OCI-LY7 (cell line): ENCODE measurements at regions not wholly inside any gene's neighbourhood (a gene's known extent, or its start where the extent isn't known, plus 50 kb on each side); places are given as distances from the start of the nearest gene placed in this dataset.
"Not testable (repeated sequence)": the region's sequence is repeated elsewhere in the genome, so short reads cannot be mapped to it uniquely, and the experiment has no call there.

Experiments
- BruUV-seq: library from RNA; stranded (reverse); fragments of 400-500 nt; replicated peaks from 2 replicates; lab custom pipeline; 2021; lab: Mats Ljungman, UMichigan
- CTCF ChIA-PET: fragments of 300-600 bp; sonication (Branson Sonifier 250); formaldehyde crosslinking; loops from one replicate; lab custom pipeline; 2022; ENCODE audit warnings: antibody characterized with exemption; ENCODE audit not compliant: unreplicated experiment; lab: Charles Lee
- POLR2A ChIA-PET: fragments of 300-600 bp; sonication (Branson Sonifier 250); formaldehyde crosslinking; loops from one replicate; lab custom pipeline; 2022; ENCODE audit warnings: antibody characterized with exemption; lab: Charles Lee
- DNase-seq: peaks from one replicate; pipeline ENCODE4 v3.0.0-alpha.2; 2015; ENCODE audit warnings: low spot score
- H2AFZ ChIP-seq: fragments of 200-600 bp; sonication (generic), shearing (Covaris generic); 2 replicates; pipeline ENCODE4 v1.6.1; 2014; ENCODE audit warnings: mild to moderate bottlenecking, antibody characterized with exemption, low read length, moderate library complexity
- H3K27ac ChIP-seq: fragments of 200-600 bp; sonication (generic); 2 replicates; pipeline ENCODE4 v1.5.1; 2014; ENCODE audit warnings: mixed run types, low read depth, mild to moderate bottlenecking, moderate library complexity, low read length, inconsistent platforms; ENCODE audit not compliant: poor library complexity, severe bottlenecking
- H3K36me3 ChIP-seq: fragments of 200-600 bp; sonication (generic); 2 replicates; pipeline ENCODE4 v1.6.1; 2014; ENCODE audit warnings: mild to moderate bottlenecking, antibody characterized with exemption, low read length, moderate library complexity, mixed read lengths; ENCODE audit not compliant: insufficient read depth
- H3K4me1 ChIP-seq: fragments of 200-600 bp; sonication (generic); 2 replicates; pipeline ENCODE4 v1.5.1; 2014; ENCODE audit warnings: mild to moderate bottlenecking, low read length; ENCODE audit not compliant: insufficient read depth, poor library complexity, severe bottlenecking
- H3K4me2 ChIP-seq: fragments of 200-600 bp; sonication (generic); 2 replicates; pipeline ENCODE4 v1.6.1; 2014; ENCODE audit warnings: mild to moderate bottlenecking, low read length
- H3K4me3 ChIP-seq: fragments of 200-600 bp; sonication (generic); 2 replicates; pipeline ENCODE4 v1.5.1; 2014; ENCODE audit warnings: mild to moderate bottlenecking, low read depth, low read length; ENCODE audit not compliant: poor library complexity, severe bottlenecking
- H3K79me2 ChIP-seq: fragments of 200-600 bp; sonication (generic); 2 replicates; pipeline ENCODE4 v1.6.1; 2016; ENCODE audit warnings: low read depth, mild to moderate bottlenecking, low read length, moderate library complexity, mixed read lengths; ENCODE audit not compliant: insufficient read depth
- H3K9me2 ChIP-seq: fragments of 200-600 bp; sonication (generic); 2 replicates; pipeline ENCODE4 v1.6.1; 2016; ENCODE audit warnings: mild to moderate bottlenecking, low read length, mixed read lengths; ENCODE audit not compliant: insufficient read depth
- H3K9me3 ChIP-seq: fragments of 200-600 bp; sonication (generic); 2 replicates; pipeline ENCODE4 v1.6.1; 2014; ENCODE audit warnings: mild to moderate bottlenecking, mixed run types, low read length, mixed read lengths
- H4K20me1 ChIP-seq: fragments of 200-600 bp; sonication (generic); 2 replicates; pipeline ENCODE4 v1.6.1; 2014; ENCODE audit warnings: mild to moderate bottlenecking, antibody characterized with exemption, low read length, moderate library complexity, mixed read lengths; ENCODE audit not compliant: insufficient read depth
- EZH2phosphoT487 ChIP-seq: fragments of 200-600 bp; sonication (generic); IDR thresholded peaks from 2 replicates; pipeline ENCODE4 v1.6.1; 2018; ENCODE audit warnings: low read depth, borderline replicate concordance, mild to moderate bottlenecking, mixed run types, antibody characterized with exemption, low read length, moderate library complexity, mixed read lengths
- intact Hi-C: fragments of 100-400 bp; cut with micrococcal nuclease; formaldehyde crosslinking; loops from one replicate; pipeline ENCODE4 v1.10.0; 2022; ENCODE audit not compliant: unreplicated experiment
- TF ChIP-seq, protein P1 (sequence below): fragments of 200-600 bp; sonication (generic); conservative IDR thresholded peaks from 2 replicates; pipeline ENCODE4 v1.5.1; 2014; ENCODE audit warnings: mild to moderate bottlenecking, antibody characterized with exemption, low read length, moderate library complexity, mixed read lengths

DNA sequence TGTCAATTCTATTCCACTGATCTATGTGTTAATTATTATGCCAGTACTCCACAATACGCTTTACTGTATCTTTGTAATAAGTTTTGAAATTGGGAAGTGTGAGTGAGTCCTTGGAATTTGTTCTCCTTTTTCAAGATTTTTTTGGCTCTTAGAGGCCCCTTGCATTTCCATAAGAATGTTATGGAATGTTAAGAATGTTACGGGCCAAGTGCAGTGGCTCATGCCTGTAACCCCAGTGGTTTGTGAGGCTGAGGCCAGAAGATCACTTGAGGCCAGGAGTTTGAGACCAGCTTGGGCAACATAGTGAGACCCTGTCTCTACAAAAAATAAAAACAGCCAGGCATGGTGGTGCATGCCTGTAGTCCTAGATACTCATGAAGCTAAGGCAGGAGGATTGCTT lies 167.6 kb upstream of the CXorf66 start:
- Histone ChIP-seq H3K9me3 (no peaks in the 10 kb centered on the region), H3K9me2 (no peaks in the 10 kb centered on the region), H3K79me2 (no peaks in the 10 kb centered on the region), H3K4me1 (no peaks in the 10 kb centered on the region), H3K27ac (no peak overlapping the region), H3K36me3 (no peaks in the 10 kb centered on the region), H3K4me2 (no peak overlapping the region), H3K4me3 (no peak overlapping the region), H2AFZ (no peak overlapping the region), H4K20me1 (no peaks in the 10 kb centered on the region)
- TF ChIP-seq, protein P1, sequence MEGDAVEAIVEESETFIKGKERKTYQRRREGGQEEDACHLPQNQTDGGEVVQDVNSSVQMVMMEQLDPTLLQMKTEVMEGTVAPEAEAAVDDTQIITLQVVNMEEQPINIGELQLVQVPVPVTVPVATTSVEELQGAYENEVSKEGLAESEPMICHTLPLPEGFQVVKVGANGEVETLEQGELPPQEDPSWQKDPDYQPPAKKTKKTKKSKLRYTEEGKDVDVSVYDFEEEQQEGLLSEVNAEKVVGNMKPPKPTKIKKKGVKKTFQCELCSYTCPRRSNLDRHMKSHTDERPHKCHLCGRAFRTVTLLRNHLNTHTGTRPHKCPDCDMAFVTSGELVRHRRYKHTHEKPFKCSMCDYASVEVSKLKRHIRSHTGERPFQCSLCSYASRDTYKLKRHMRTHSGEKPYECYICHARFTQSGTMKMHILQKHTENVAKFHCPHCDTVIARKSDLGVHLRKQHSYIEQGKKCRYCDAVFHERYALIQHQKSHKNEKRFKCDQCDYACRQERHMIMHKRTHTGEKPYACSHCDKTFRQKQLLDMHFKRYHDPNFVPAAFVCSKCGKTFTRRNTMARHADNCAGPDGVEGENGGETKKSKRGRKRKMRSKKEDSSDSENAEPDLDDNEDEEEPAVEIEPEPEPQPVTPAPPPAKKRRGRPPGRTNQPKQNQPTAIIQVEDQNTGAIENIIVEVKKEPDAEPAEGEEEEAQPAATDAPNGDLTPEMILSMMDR = no peak
- no peak for TF ChIP-seq EZH2phosphoT487
- DNase-seq = no peak
- intact Hi-C loops = no loop called here
- CTCF ChIA-PET = no interaction called here
- BruUV-seq = no TSS peak
- POLR2A ChIA-PET = no interaction called here

DNA sequence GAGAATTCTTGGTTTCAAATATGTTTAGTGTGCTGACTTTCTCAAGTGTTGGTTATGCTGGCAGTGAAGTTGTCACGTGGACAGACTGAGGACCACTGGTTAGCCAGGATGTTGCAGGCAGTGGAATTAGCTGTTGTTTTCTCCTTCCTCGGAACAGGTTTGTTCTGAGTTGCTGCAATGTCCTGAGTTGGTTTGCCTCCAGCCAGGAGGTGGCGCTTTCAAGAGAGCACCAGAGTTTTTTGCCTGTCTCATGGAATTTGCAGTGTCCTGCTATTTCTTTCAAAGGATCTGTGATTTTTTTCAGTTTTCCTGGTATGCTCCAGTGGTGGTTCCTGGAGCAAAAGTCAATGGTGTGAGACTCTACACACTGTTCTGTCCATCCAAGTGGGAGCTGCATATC lies 158.1 kb upstream of the CXorf66 start:
- no TSS peak for BruUV-seq
- Histone ChIP-seq H3K79me2 (no peaks in the 10 kb centered on the region), H4K20me1 (no peaks in the 10 kb centered on the region), H3K9me3 (no peaks in the 10 kb centered on the region), H3K9me2 (no peaks in the 10 kb centered on the region), H2AFZ (no peak overlapping the region), H3K27ac (no peak overlapping the region), H3K4me2 (no peak overlapping the region), H3K4me1 (no peaks in the 10 kb centered on the region), H3K4me3 (no peak overlapping the region), H3K36me3 (no peaks in the 10 kb centered on the region)
- no peak for DNase-seq
- intact Hi-C loops = no loop called here
- ChIA-PET CTCF (no interaction called here), POLR2A (no interaction called here)
- TF ChIP-seq, protein P1 = peak; percentile 41
- no peak for TF ChIP-seq EZH2phosphoT487

DNA sequence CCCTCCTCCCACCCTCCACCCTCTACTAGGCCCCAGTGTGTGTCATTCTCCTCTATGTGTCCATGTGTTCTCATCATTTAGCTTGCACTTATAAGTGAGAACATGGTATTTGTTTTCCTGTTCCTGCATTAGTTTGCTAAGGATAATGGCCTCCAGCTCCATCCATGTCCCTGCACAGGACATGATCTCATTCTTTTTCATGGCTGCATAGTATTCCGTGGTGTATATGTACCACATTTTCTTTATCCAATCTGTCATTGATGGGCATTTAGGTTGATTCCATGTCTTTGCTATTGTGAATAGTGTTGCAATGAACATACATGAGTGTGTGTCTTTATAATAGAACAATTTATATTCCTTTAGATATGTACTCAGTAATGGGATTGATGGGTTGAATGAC lies 148.7 kb upstream of the CXorf66 start:
- intact Hi-C loops, H3K4me2 ChIP-seq, POLR2A ChIA-PET: not testable (repeated sequence)

More for the DNA sequence above, 148.7 kb upstream of the CXorf66 start:
- H3K36me3 ChIP-seq, H3K9me3 ChIP-seq, H3K4me3 ChIP-seq, CTCF ChIA-PET, BruUV-seq, H2AFZ ChIP-seq, DNase-seq, H3K79me2 ChIP-seq, H3K9me2 ChIP-seq, H3K4me1 ChIP-seq, H4K20me1 ChIP-seq, H3K27ac ChIP-seq: not testable (repeated sequence)
